GM12865 (cell line): ENCODE measurements at regions not wholly inside any gene's neighbourhood (a gene's known extent, or its start where the extent isn't known, plus 50 kb on each side); places are given as distances from the start of the nearest gene placed in this dataset.

Experiments used
- DNase-seq: peaks from one replicate; pipeline ENCODE4 v3.0.0; 2010; ENCODE audit warnings: low read depth
- H3K4me3 ChIP-seq: 2 replicates; pipeline ENCODE4 v1.5.1; 2011; ENCODE audit warnings: mild to moderate bottlenecking, low read depth, low read length, control low read depth
- CTCF ChIP-seq: IDR thresholded peaks from 2 replicates; pipeline ENCODE4 v1.5.1; 2011; ENCODE audit warnings: low read length, control low read depth, low read depth, inconsistent platforms; ENCODE audit not compliant: insufficient read depth; ENCODE audit errors: missing control alignments

DNA sequence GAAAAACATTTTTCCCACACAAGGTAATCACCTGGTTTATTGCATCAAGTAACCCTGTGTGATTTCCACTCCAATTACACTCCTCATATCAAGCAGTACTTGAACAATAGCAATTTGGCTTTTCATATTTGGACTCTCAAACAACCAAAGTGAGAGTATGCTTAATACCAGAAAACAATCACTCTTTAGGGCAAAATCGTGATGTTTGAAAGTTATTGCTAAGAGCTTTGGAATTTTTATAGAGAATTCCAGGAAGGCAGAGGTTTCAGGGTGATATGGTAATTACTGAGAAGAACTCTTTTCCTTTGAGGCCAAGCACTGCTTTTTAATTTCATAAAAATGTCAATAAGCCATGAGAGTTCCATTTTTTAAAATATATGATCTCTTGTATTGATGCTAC, 779.5 kb upstream of the LRRTM1 start:
- no peak for TF ChIP-seq CTCF
- DNase-seq: no peak
- H3K4me3 ChIP-seq: no peak overlapping the region

GRCh38 chr2:81078631-81079030, 774.1 kb upstream of the LRRTM1 start:
- no peak overlapping the region for H3K4me3 ChIP-seq
- no peak for TF ChIP-seq CTCF
- no peak for DNase-seq

GRCh38 chr2:81078102-81078501, 773.5 kb upstream of the LRRTM1 start:
- no peak for DNase-seq
- TF ChIP-seq CTCF: no peak
- no peak overlapping the region for H3K4me3 ChIP-seq

- DNase-seq: no peak
- no peak for TF ChIP-seq CTCF
- no peak overlapping the region for H3K4me3 ChIP-seq
Measured at GRCh38 chr2:81077396-81077795, 772.8 kb upstream of the LRRTM1 start.

DNA sequence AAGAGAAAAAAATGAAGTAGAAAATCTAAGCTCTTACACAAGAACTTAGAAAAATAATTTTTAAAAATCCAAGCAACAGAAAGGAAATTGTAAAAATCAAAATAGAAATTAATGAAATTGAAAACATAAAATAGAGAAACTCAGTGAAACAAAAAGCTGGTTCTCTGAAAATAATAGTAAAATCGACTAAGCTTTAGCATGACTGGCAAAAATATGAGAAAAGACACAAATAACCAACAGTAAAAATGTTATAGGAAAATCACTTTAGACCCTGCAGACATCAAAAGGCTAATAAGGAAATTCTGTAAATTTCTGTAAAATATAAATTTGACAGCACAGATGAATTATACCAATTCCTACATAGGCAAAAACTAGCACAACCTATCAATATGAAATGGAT, 768.9 kb upstream of the LRRTM1 start:
- H3K4me3 ChIP-seq: no peak overlapping the region
- TF ChIP-seq CTCF: no peak
- DNase-seq: no peak

DNA sequence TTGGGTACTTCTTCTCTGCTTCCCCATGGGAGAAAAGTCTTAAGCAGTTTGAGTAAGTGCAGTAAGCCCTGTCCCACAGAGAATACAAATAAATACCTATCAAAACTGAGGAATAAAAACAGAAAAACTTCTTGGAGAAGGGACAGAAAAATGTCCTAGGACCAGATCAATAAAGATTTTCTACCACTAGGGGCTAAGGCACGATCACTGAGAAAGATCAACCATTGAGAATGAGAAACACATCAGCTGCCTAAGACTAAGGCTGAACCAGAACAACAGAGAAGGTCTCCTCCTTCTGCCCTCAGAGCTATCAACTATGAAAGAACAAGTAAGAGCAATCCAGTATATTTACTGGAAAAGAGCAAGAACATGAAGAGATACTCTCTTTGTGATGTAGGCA, 763.6 kb upstream of the LRRTM1 start:
- no peak overlapping the region for H3K4me3 ChIP-seq
- no peak for TF ChIP-seq CTCF
- no peak for DNase-seq

- H3K4me3 ChIP-seq: no peak overlapping the region
- DNase-seq: no peak
Measured at GRCh38 chr2:81061016-81061415, 756.5 kb upstream of the LRRTM1 start.

More at GRCh38 chr2:81061016-81061415, 756.5 kb upstream of the LRRTM1 start:
- no peak for TF ChIP-seq CTCF
